Dedifferentiated amniotic fluid mesenchymal stem cell (primary cell): ENCODE measurements at regions not wholly inside any gene's neighbourhood (a gene's known extent, or its start where the extent isn't known, plus 50 kb on each side); places are given as distances from the start of the nearest gene placed in this dataset.

Experiments used
- DNase-seq: peaks from one replicate; pipeline ENCODE4 v3.0.0-alpha.2; 2016; ENCODE audit errors: extremely low spot score

DNA sequence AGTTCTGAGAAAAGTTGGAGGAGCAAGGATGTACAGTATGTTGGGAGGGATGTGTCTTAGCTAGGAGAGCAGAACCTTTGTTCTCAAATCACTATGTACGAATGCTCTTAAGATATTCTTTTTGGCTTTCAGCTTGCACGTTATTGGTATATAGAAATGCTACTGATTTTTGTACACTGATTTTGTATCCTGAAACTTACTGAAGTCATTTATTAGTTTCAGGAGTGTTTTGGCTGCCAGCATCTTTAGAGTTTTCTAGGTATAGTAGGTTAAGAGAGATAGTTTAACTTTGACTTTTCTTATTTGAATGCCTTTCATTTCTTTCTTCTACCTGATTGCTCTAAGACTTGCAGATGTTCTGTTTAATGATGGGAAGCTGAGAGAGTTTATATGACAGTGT, 442.8 kb upstream of the FBXO33 start:
- DNase-seq, result no peak

DNA sequence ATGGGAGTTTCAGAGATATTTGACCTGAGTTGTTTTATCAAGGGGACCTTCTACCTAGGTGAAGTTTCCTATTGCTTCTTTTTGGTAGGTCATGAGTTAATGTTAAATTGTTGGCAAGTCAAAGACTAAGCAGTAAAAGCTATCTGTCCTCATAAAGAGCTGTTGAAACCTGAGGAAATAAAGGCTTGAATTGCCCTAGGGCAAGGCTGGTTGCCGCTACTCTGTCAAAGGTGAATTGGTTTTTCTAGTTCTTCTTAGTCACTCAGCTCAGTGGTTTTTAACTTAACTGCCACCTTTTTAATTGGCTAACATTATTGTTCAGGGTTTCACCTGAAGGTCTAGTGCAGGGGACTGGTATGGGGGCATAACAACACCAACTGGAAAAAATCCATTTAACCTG, 441.6 kb upstream of the FBXO33 start:
- no peak for DNase-seq

DNA sequence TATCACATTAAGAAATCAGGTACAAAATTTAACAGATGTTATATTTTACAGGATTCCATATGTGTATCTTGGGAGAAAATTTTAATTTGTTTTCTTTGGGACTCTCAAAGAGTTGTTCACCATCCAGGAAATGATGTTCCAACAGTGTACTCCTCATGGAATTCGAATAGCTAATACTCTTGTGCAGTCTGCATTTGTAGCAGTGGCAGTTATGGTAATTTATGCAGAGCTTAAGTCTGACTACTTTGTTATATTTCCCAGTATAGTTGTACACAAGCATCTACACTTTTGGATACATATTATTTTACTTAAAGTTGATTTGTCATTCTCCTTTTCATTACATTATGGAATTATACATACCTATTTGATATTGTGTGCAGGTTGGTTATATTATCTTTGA, 436.7 kb upstream of the FBXO33 start:
- no peak for DNase-seq

- DNase-seq, result no peak
Observed at GRCh38 chr14:39868251-39868650, 436.0 kb upstream of the FBXO33 start.

- no peak for DNase-seq
Observed at GRCh38 chr14:39863441-39863840, 431.2 kb upstream of the FBXO33 start.

DNA sequence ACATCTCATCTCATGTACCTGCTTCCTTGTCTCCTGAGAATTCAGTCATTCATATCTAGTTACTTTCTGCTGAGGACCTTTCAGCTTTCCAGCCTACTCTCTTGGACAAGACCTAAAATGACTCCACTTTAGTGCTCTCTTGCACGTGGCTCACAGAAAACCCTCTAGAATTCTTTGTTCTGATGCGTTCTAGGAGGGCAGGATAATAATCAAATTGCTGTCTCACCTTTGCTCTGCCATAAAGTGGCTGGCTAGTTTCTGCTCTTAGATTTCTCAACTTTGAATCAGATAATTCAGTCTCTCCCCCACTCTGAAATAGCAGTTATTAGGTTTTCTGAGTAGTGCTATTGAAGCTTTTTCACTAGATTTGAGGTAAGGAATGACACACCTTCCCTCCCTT, 429.5 kb upstream of the FBXO33 start:
- DNase-seq, result no peak

GRCh38 chr14:39861229-39861600, 429.0 kb upstream of the FBXO33 start:
- DNase-seq, result no peak

GRCh38 chr14:39860596-39861228, 428.5 kb upstream of the FBXO33 start:
- DNase-seq, result no peak

GRCh38 chr14:39859314-39859713, 427.1 kb upstream of the FBXO33 start:
- no peak for DNase-seq

- no peak for DNase-seq
Observed at GRCh38 chr14:39857376-39858055, 425.3 kb upstream of the FBXO33 start.

DNA sequence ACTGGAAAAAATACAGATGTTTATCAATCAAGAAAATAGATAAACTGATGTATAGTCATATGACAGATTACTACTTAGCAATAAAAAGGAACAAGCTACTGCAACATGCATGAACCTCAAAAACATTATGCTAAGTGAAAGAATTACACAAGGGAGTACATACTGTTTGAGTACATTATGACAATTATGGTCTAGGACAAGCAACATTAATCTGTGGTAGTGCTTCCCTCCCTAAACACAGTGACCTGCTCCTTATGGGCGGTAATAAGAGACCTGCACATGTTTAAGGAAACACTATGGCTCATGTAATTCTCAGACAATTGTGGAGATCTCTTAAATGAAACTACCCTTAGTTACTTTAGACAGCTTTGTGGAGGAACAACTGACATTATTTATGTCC, 421.2 kb upstream of the FBXO33 start:
- no peak for DNase-seq

DNA sequence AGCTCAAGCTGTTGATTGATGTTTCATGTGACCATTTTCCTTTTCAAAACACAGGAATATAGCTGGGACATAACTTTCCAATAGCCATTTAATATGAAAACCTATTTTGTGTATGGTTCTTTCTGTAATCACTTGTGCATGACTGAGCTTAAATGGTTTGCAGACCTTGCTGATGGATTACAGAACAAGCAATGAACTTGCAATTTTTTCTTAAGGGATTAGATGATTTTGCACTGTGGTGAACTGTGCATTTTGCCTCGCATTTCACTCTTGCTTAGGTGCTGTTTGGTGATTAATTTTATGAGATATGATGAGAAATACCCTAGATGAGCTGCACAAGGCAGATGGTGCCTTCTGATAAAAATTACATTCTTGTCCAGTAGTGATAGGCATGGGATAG, 419.0 kb upstream of the FBXO33 start:
- DNase-seq, result no peak

GRCh38 chr14:39847852-39848251, 415.6 kb upstream of the FBXO33 start:
- no peak for DNase-seq

DNA sequence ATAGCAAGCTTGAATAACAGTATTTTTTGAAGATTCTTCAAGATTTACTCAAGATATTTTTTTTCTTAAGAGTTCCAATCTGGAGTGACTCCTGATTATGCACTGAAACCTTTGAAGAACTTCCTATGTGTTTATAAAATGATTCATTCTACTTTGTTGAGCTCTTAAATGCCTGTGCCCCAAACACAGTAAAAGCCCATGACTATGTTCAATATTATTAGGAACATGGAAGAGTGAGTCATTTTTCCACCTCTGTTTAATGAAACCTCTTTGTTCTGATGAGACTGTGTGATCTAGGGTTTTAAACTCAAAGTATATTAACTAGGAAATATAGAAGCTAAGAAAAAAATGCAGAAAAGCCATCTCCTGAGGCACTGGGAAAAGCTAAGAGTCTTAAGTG, 415.0 kb upstream of the FBXO33 start:
- DNase-seq, result no peak

DNA sequence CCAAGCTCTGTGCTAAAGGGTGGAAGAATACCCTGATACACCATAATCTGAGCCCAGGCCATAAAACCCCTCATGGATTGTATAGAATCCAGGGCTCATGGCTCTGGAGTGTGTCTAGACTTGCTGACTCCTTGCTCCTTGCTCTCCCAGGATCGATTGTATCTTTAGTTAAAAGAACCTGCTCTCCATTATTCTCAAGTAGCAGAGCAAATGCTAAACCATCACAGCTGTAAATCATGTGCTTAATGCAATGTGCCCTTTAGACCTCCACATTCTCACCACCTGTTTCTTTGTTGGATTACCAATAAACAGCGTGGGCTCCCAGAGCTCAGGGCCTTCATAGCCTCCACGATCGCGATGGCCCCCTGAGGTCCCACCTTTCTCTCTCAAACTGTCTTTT, 411.6 kb upstream of the FBXO33 start:
- no peak for DNase-seq

- DNase-seq, result no peak
Observed at GRCh38 chr14:39841088-39841487, 408.9 kb upstream of the FBXO33 start.

GRCh38 chr14:39827901-39828655, 395.8 kb upstream of the FBXO33 start:
- DNase-seq, result no peak

- DNase-seq, result no peak
Observed at GRCh38 chr14:39812532-39813320, 380.5 kb upstream of the FBXO33 start.

GRCh38 chr14:39807271-39807670, 375.0 kb upstream of the FBXO33 start:
- DNase-seq, result no peak

- no peak for DNase-seq
Observed at GRCh38 chr14:39784461-39784860, 352.2 kb upstream of the FBXO33 start.

DNA sequence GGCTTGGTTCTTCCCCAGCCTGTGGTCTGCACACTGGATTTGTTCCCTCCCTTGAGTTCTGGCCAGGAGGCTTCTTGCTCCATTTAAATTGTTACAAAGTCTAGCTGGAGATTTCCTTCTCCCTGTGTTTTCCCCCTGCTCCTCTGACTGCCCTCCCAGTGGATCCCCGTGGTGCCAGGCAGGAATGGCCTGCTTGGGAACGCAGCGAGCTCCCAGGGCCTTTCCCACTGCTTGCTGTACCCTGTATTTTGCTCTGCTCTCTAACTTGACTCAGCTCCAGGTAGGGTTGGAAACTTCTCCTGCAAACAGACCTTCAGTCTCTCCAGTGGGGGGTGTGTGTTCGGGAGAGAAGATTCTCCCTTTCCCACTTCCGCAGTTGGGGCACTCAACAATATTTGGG, 349.2 kb upstream of the FBXO33 start:
- no peak for DNase-seq

- no peak for DNase-seq
Observed at GRCh38 chr14:39773387-39774126, 341.3 kb upstream of the FBXO33 start.
